ENCODE measurements at regions not wholly inside any gene's neighbourhood (a gene's known extent, or its start where the extent isn't known, plus 50 kb on each side); places are given as distances from the start of the nearest gene placed in this dataset.

DNA sequence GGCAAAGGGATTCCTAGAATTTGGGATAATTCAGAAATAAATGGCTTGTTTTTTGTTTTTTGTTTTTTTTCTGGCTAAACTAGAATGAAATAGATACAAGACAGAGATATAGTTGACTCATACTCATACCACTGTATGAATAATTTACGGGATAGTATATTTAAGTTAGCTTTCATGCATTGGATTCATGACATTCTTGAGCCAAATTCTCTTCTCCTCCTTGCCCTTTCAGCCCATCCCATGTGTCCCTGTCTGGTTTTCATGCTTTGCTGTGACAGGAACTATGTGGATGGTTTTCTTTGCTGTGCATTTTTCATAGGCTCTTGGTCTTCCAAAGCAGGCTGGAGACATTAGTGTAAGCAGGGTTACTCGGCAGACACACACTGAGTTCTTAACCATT, 66.6 kb upstream of the UMPS start:
- no peak overlapping the region for H3K4me2 ChIP-seq (ENCODE audit: low read length)

GRCh38 chr3:124664804-124665203, 65.4 kb upstream of the UMPS start:
- Histone ChIP-seq H3K9me2 (ENCODE audit: low read depth, low read length) (no peaks in the 10 kb centered on the region), H3K27me3 (ENCODE audit: insufficient read depth, low read length) (no peaks in the 10 kb centered on the region), H3K4me1 (ENCODE audit: insufficient read depth, low read length, severe bottlenecking) (no peaks in the 10 kb centered on the region), H3K27ac (ENCODE audit: low read depth, low read length, poor library complexity, severe bottlenecking) (no peak overlapping the region), H3K36me3 (ENCODE audit: insufficient read depth, low read length) (no peaks in the 10 kb centered on the region), H3K9me3 (ENCODE audit: low read length) (no peaks in the 10 kb centered on the region), H3K4me2 (ENCODE audit: low read length) (no peak overlapping the region), H3K4me3 (ENCODE audit: low read depth, low read length, poor library complexity, severe bottlenecking) (no peak overlapping the region), H3F3A (ENCODE audit: insufficient read depth, low read length) (no peaks in the 10 kb centered on the region), H2AFZ (ENCODE audit: low read length) (no peak overlapping the region), H4K20me1 (ENCODE audit: insufficient read depth, low read length) (no peaks in the 10 kb centered on the region), H3K79me2 (ENCODE audit: insufficient read depth, low read length) (no peaks in the 10 kb centered on the region), H3K9ac (ENCODE audit: low read length) (no peak overlapping the region)
- TF ChIP-seq, protein P1, sequence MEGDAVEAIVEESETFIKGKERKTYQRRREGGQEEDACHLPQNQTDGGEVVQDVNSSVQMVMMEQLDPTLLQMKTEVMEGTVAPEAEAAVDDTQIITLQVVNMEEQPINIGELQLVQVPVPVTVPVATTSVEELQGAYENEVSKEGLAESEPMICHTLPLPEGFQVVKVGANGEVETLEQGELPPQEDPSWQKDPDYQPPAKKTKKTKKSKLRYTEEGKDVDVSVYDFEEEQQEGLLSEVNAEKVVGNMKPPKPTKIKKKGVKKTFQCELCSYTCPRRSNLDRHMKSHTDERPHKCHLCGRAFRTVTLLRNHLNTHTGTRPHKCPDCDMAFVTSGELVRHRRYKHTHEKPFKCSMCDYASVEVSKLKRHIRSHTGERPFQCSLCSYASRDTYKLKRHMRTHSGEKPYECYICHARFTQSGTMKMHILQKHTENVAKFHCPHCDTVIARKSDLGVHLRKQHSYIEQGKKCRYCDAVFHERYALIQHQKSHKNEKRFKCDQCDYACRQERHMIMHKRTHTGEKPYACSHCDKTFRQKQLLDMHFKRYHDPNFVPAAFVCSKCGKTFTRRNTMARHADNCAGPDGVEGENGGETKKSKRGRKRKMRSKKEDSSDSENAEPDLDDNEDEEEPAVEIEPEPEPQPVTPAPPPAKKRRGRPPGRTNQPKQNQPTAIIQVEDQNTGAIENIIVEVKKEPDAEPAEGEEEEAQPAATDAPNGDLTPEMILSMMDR (IDR thresholded peaks at IDR 0.05; ENCODE audit: low read length): no peak
- TF ChIP-seq EZH2 (IDR thresholded peaks at IDR 0.05; ENCODE audit: borderline replicate concordance, low read length): no peak

More for the DNA sequence above, 66.6 kb upstream of the UMPS start:
- no peak overlapping the region for H2AFZ ChIP-seq (ENCODE audit: low read length)
- H3K79me2 ChIP-seq (ENCODE audit: insufficient read depth, low read length): no peaks in the 10 kb centered on the region
- no peaks in the 10 kb centered on the region for H4K20me1 ChIP-seq (ENCODE audit: insufficient read depth, low read length)
- H3K9me2 ChIP-seq (ENCODE audit: low read depth, low read length): no peaks in the 10 kb centered on the region
- H3K9ac ChIP-seq (ENCODE audit: low read length): no peak overlapping the region
- no peaks in the 10 kb centered on the region for H3F3A ChIP-seq (ENCODE audit: insufficient read depth, low read length)
- no peak for TF ChIP-seq EZH2 (IDR thresholded peaks at IDR 0.05; ENCODE audit: borderline replicate concordance, low read length)
- TF ChIP-seq, protein P1 (IDR thresholded peaks at IDR 0.05; ENCODE audit: low read length): no peak
- no peaks in the 10 kb centered on the region for H3K27me3 ChIP-seq (ENCODE audit: insufficient read depth, low read length)
- no peaks in the 10 kb centered on the region for H3K36me3 ChIP-seq (ENCODE audit: insufficient read depth, low read length)
- H3K4me3 ChIP-seq (ENCODE audit: low read depth, low read length, poor library complexity, severe bottlenecking): no peak overlapping the region
- no peak overlapping the region for H3K27ac ChIP-seq (ENCODE audit: low read depth, low read length, poor library complexity, severe bottlenecking)
- no peaks in the 10 kb centered on the region for H3K4me1 ChIP-seq (ENCODE audit: insufficient read depth, low read length, severe bottlenecking)
- no peaks in the 10 kb centered on the region for H3K9me3 ChIP-seq (ENCODE audit: low read length)

- H4K20me1 ChIP-seq (ENCODE audit: insufficient read depth, low read length): no peaks in the 10 kb centered on the region
- H3K4me1 ChIP-seq (ENCODE audit: insufficient read depth, low read length, severe bottlenecking): no peaks in the 10 kb centered on the region
- H3K27ac ChIP-seq (ENCODE audit: low read depth, low read length, poor library complexity, severe bottlenecking): no peak overlapping the region
- no peaks in the 10 kb centered on the region for H3K36me3 ChIP-seq (ENCODE audit: insufficient read depth, low read length)
- no peaks in the 10 kb centered on the region for H3K79me2 ChIP-seq (ENCODE audit: insufficient read depth, low read length)
- H3K4me3 ChIP-seq (ENCODE audit: low read depth, low read length, poor library complexity, severe bottlenecking): no peak overlapping the region
- no peaks in the 10 kb centered on the region for H3K27me3 ChIP-seq (ENCODE audit: insufficient read depth, low read length)
- no peaks in the 10 kb centered on the region for H3K9me3 ChIP-seq (ENCODE audit: low read length)
- TF ChIP-seq EZH2 (IDR thresholded peaks at IDR 0.05; ENCODE audit: borderline replicate concordance, low read length): no peak
- TF ChIP-seq, protein P1 (IDR thresholded peaks at IDR 0.05; ENCODE audit: low read length): no peak
- H2AFZ ChIP-seq (ENCODE audit: low read length): no peak overlapping the region
- H3F3A ChIP-seq (ENCODE audit: insufficient read depth, low read length): no peaks in the 10 kb centered on the region
- no peak overlapping the region for H3K4me2 ChIP-seq (ENCODE audit: low read length)
- H3K9ac ChIP-seq (ENCODE audit: low read length): no peak overlapping the region
- no peaks in the 10 kb centered on the region for H3K9me2 ChIP-seq (ENCODE audit: low read depth, low read length)
These were observed 64.2 kb upstream of the UMPS start for GRCh38 chr3:124666067-124666466.
